Ishikawa (cell line): ENCODE measurements at regions not wholly inside any gene's neighbourhood (a gene's known extent, or its start where the extent isn't known, plus 50 kb on each side); places are given as distances from the start of the nearest gene placed in this dataset.

ENCODE experiments used
- EP300 ChIP-seq: IDR thresholded peaks from 2 replicates; pipeline ENCODE4 v1.6.1; 2012; ENCODE audit warnings: borderline replicate concordance
- FOXM1 ChIP-seq: IDR thresholded peaks from 2 replicates; pipeline ENCODE4 v1.6.1; 2012; ENCODE audit warnings: low read depth, borderline replicate concordance
- RAD21 ChIP-seq: IDR thresholded peaks from 2 replicates; pipeline ENCODE4 v1.6.1; 2012; ENCODE audit warnings: low read depth
- TCF12 ChIP-seq: IDR thresholded peaks from 2 replicates; pipeline ENCODE4 v1.6.1; 2012; ENCODE audit warnings: low read depth
- TF ChIP-seq, protein P1 (sequence below): IDR thresholded peaks from 2 replicates; pipeline ENCODE4 v1.6.1; 2012
- TF ChIP-seq, protein P2 (sequence below): IDR thresholded peaks from 2 replicates; pipeline ENCODE4 v1.6.1; 2012; ENCODE audit warnings: low read depth, mild to moderate bottlenecking
- TF ChIP-seq, protein P3 (sequence below): IDR thresholded peaks from 2 replicates; pipeline ENCODE4 v1.6.1; 2012

DNA sequence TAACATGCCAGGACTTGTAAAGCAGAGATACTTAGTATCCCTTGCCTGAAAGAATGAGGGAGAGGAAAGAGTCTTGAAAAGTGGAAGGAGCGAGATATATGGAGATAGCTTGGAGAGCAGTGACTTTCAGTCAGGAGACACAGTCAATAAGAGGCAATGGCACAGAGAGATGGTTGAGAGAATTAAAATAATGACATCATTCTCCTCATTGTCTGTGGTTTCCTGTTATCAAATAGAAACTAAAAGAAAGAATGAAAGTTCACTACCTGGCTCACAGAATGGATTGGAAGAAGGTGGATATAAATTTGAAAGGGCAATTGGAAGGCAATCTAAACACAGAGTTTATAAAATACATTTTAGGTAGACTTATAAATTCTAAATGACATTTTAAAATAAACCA is 760.2 kb upstream of the AADAT start:
- TF ChIP-seq RAD21, result no peak
- TF ChIP-seq TCF12, result no peak
- TF ChIP-seq EP300, result no peak
- TF ChIP-seq, protein P1, sequence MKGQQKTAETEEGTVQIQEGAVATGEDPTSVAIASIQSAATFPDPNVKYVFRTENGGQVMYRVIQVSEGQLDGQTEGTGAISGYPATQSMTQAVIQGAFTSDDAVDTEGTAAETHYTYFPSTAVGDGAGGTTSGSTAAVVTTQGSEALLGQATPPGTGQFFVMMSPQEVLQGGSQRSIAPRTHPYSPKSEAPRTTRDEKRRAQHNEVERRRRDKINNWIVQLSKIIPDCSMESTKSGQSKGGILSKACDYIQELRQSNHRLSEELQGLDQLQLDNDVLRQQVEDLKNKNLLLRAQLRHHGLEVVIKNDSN, result no peak
- TF ChIP-seq, protein P2, sequence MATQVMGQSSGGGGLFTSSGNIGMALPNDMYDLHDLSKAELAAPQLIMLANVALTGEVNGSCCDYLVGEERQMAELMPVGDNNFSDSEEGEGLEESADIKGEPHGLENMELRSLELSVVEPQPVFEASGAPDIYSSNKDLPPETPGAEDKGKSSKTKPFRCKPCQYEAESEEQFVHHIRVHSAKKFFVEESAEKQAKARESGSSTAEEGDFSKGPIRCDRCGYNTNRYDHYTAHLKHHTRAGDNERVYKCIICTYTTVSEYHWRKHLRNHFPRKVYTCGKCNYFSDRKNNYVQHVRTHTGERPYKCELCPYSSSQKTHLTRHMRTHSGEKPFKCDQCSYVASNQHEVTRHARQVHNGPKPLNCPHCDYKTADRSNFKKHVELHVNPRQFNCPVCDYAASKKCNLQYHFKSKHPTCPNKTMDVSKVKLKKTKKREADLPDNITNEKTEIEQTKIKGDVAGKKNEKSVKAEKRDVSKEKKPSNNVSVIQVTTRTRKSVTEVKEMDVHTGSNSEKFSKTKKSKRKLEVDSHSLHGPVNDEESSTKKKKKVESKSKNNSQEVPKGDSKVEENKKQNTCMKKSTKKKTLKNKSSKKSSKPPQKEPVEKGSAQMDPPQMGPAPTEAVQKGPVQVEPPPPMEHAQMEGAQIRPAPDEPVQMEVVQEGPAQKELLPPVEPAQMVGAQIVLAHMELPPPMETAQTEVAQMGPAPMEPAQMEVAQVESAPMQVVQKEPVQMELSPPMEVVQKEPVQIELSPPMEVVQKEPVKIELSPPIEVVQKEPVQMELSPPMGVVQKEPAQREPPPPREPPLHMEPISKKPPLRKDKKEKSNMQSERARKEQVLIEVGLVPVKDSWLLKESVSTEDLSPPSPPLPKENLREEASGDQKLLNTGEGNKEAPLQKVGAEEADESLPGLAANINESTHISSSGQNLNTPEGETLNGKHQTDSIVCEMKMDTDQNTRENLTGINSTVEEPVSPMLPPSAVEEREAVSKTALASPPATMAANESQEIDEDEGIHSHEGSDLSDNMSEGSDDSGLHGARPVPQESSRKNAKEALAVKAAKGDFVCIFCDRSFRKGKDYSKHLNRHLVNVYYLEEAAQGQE, result no peak
- TF ChIP-seq FOXM1, result no peak
- TF ChIP-seq, protein P3, sequence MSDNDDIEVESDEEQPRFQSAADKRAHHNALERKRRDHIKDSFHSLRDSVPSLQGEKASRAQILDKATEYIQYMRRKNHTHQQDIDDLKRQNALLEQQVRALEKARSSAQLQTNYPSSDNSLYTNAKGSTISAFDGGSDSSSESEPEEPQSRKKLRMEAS, result no peak
